ENCODE measurements at regions not wholly inside any gene's neighbourhood (a gene's known extent, or its start where the extent isn't known, plus 50 kb on each side); places are given as distances from the start of the nearest gene placed in this dataset.

- TF ChIP-seq CTCF (IDR thresholded peaks at IDR 0.05; ENCODE audit: low read depth, low read length, poor library complexity, severe bottlenecking) (no peak), EZH2phosphoT487 (IDR thresholded peaks at IDR 0.05; ENCODE audit: borderline replicate concordance, low read length) (no peak)
Observed at GRCh38 chr7:52876402-52876801, 159.0 kb upstream of the POM121L12 start.

Data from DOHH2 (cell line).